ENCODE measurements at regions not wholly inside any gene's neighbourhood (a gene's known extent, or its start where the extent isn't known, plus 50 kb on each side); places are given as distances from the start of the nearest gene placed in this dataset.

DNA sequence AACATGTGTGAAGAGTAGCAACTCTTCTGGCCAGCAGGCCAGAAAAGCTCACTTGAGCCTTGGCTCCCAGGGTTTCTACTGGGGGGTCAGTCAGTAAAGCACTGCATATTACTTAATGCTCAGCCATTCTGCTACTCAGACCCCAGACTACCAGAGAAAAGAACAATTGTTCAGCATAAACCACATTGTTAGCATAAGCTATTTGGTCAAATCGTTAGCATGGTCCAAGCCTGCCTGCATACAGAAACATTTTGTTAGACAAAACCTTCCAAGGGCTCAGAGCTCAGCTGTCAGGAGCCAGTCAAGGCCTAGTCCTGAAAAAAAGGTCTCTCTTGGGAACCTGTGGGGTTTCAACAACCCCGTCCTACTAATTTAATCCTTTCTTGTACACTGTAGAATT, 449.3 kb downstream of the PRR16 start:
- TF ChIP-seq, protein P1, sequence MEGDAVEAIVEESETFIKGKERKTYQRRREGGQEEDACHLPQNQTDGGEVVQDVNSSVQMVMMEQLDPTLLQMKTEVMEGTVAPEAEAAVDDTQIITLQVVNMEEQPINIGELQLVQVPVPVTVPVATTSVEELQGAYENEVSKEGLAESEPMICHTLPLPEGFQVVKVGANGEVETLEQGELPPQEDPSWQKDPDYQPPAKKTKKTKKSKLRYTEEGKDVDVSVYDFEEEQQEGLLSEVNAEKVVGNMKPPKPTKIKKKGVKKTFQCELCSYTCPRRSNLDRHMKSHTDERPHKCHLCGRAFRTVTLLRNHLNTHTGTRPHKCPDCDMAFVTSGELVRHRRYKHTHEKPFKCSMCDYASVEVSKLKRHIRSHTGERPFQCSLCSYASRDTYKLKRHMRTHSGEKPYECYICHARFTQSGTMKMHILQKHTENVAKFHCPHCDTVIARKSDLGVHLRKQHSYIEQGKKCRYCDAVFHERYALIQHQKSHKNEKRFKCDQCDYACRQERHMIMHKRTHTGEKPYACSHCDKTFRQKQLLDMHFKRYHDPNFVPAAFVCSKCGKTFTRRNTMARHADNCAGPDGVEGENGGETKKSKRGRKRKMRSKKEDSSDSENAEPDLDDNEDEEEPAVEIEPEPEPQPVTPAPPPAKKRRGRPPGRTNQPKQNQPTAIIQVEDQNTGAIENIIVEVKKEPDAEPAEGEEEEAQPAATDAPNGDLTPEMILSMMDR (IDR thresholded peaks at IDR 0.05; ENCODE audit: extremely low read depth, missing control alignments) = no peak

DNA sequence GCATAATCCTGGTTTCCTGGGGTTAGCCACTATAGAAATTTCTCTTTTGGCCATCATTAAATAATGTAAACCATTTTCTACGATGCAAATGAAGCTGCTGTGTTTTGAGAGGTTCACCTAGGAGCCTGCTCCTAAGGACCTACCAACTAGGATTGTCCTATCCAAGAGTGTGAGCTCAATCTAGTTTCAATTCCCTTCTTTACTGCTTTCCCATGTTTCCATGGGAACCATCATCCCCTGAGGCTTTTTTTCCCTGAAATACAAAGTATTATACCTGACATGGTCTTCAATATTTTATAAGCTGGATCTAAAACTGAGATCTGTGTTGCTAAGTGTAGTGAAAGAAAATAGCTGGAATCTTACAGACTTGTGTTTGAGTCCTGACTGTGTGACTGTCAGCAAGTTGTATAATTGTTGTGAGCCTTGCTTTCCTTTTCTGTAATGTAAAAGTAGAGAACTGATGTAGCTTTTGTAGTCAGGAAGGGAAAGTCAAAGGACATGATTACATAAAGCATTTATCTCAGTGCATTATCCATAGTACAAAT, 453.2 kb downstream of the PRR16 start:
- TF ChIP-seq, protein P1 (IDR thresholded peaks at IDR 0.05; ENCODE audit: extremely low read depth, missing control alignments) = no peak
- DNase-seq (ENCODE audit: low spot score) = no peak

More for the DNA sequence above, 449.3 kb downstream of the PRR16 start:
- DNase-seq (ENCODE audit: low spot score) = no peak

DNA sequence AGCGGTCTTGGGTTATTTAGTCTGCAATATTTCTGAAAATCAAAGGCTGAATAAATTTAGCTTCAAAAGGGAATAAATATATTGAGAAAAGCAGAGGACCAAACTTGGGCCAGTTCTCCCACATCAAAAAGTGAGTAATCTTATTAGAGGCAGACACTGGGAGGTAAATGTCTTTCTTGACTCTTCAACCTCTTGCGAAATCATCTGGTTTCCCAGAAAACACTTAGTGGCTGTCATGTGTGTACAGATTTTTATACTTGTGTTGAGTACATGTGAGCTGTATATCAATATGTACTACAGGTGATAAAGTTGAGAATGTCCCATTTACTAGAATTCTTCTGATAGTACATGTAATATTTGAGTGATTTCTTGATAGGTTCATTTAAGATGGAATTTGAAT, 454.9 kb downstream of the PRR16 start:
- TF ChIP-seq, protein P1 (IDR thresholded peaks at IDR 0.05; ENCODE audit: extremely low read depth, missing control alignments) = no peak
- DNase-seq (ENCODE audit: low spot score) = no peak

DNA sequence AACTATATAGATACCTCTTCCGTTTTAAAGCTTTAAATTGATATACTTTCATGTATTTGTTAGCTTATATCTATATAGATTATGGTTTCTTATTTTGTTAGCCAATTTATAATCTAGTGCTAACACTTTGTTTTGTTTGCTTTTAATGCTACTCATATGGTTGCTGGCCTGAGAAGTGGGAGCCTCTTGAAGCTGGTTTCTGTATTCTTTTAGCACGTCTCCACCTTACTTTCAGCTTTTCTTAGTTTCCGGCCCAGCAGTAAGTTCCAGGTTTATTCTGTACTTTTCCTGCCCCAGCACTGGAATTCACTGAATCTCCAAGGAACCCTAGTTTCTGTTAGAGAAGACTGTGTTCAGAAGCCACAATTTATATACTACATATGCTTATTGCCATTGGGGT, 458.9 kb downstream of the PRR16 start:
- TF ChIP-seq, protein P1 (IDR thresholded peaks at IDR 0.05; ENCODE audit: extremely low read depth, missing control alignments) = no peak

DNA sequence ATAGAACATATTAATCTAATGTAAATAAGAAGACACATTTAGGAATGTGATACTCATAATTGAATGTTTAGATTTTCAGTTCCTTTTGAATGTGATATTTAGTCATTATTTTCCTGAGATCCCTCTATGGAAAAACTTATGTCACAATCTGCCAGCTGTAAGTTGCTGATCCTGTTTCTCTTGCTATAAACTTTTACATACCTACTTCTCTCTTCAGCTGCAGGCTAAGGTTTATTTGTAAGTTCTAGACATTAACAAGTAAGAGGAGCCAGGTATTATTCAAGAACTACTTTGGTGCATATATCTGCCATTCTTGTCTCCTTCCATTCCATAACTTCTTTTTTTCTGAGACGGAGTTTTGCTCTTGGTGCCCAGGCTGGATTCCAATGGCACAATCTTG, 462.4 kb downstream of the PRR16 start:
- DNase-seq (ENCODE audit: low spot score) = no peak
- TF ChIP-seq, protein P1 (IDR thresholded peaks at IDR 0.05; ENCODE audit: extremely low read depth, missing control alignments) = no peak

More for the DNA sequence above, 458.9 kb downstream of the PRR16 start:
- no peak for DNase-seq (ENCODE audit: low spot score)

DNA sequence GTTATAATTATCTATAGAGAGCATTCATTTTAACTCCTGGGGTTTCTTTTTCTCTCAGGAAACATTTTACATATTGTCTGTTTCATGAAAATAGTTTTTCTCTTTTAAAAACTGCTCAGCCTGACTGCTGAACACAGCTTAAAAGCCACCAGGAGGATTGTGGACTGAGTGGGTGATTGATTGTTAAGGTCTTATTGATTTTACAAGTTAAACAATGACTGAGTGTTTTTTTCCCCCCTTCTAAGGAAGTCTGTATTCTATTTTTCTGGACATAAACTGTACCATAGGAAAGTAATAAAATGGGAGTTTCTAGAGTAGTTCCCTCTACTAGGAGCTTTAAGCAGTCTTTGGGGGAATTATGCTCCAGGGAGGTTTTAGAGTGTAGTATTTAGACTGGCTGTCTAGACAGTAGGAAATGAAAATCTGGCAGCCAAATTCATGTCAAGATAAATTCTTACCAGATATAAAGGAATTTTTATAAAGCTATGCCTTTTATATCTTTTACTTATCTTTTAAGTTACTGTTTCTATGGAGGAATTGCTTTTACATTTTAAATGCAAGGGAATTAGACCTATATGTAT, 463.9 kb downstream of the PRR16 start:
- no peak for DNase-seq (ENCODE audit: low spot score)
- TF ChIP-seq, protein P1 (IDR thresholded peaks at IDR 0.05; ENCODE audit: extremely low read depth, missing control alignments) = no peak

DNA sequence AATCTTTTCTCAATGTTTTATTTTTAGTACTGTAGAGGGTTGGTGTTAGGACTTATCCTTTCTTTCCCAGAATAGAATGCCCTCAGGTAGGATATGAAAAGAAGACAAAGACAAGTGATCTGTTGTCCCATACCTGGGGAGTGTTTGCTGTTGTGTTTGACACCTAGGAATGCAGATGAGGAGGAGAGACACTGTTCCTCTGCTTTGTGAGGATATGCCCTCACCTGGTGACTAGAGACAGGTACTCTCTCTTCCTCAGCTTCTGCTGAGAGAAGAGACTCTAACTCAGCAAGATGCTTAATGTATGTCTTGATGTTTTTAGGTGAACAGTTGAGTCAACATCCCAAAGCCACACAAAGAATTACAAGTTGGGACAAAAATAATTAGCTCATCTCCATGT, 468.4 kb downstream of the PRR16 start:
- no peak for DNase-seq (ENCODE audit: low spot score)
- TF ChIP-seq, protein P1 (IDR thresholded peaks at IDR 0.05; ENCODE audit: extremely low read depth, missing control alignments) = no peak

Data from GM20000 (cell line).